ENCODE measurements at regions not wholly inside any gene's neighbourhood (a gene's known extent, or its start where the extent isn't known, plus 50 kb on each side); places are given as distances from the start of the nearest gene placed in this dataset.

DNA sequence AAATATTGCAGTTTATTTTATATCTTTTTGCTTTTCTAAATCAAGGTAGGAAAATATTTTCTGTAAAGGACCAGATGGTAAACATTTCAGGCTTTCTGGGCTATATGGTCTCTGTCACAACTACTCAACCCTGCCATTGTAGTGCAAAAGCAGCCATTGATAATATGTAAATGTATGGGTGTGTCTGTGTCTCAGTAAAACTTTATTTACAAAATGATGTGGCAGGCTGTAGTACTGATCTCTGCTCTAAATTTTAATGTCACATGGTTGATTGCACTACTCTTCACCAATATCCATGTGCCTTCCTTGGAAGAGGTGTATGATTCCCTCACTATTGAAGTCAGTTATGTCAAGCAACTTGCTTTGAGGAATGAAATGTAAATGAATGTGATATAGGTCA, 175.0 kb downstream of the GOLIM4 start:
- Histone ChIP-seq H3K36me3 (ENCODE audit: control insufficient read depth in 2 of 2, insufficient read depth in 2 of 2, low read length in 1 of 2) (no peaks in the 10 kb centered on the region), H3K27ac (ENCODE audit: low read depth in 2 of 2, low read length in 1 of 2) (no peak overlapping the region), H3K9me3 (ENCODE audit: control insufficient read depth in 2 of 2, insufficient read depth in 1 of 2, low read depth in 1 of 2, low read length in 1 of 2) (no peaks in the 10 kb centered on the region), H3K4me1 (ENCODE audit: control insufficient read depth in 2 of 2, insufficient read depth in 2 of 2, low read length in 1 of 2) (no peaks in the 10 kb centered on the region), H3K4me3 (ENCODE audit: low read depth in 1 of 2, low read length in 2 of 2) (no peak overlapping the region), H3K27me3 (ENCODE audit: control insufficient read depth in 1 of 2, insufficient read depth in 2 of 2, low read length in 2 of 2) (no peaks in the 10 kb centered on the region)

- Histone ChIP-seq H3K36me3 (ENCODE audit: control insufficient read depth in 2 of 2, insufficient read depth in 2 of 2, low read length in 1 of 2) (no peaks in the 10 kb centered on the region), H3K27ac (ENCODE audit: low read depth in 2 of 2, low read length in 1 of 2) (no peak overlapping the region), H3K4me1 (ENCODE audit: control insufficient read depth in 2 of 2, insufficient read depth in 2 of 2, low read length in 1 of 2) (no peaks in the 10 kb centered on the region), H3K4me3 (ENCODE audit: low read depth in 1 of 2, low read length in 2 of 2) (no peak overlapping the region), H3K9me3 (ENCODE audit: control insufficient read depth in 2 of 2, insufficient read depth in 1 of 2, low read depth in 1 of 2, low read length in 1 of 2) (no peaks in the 10 kb centered on the region), H3K27me3 (ENCODE audit: control insufficient read depth in 1 of 2, insufficient read depth in 2 of 2, low read length in 2 of 2) (no peaks in the 10 kb centered on the region)
- WGBS, 2 donors, result 98 to 100% methylated on average over 1 of the region's 1 CpG
Observed at GRCh38 chr3:167919590-167919989, 176.1 kb downstream of the GOLIM4 start.

DNA sequence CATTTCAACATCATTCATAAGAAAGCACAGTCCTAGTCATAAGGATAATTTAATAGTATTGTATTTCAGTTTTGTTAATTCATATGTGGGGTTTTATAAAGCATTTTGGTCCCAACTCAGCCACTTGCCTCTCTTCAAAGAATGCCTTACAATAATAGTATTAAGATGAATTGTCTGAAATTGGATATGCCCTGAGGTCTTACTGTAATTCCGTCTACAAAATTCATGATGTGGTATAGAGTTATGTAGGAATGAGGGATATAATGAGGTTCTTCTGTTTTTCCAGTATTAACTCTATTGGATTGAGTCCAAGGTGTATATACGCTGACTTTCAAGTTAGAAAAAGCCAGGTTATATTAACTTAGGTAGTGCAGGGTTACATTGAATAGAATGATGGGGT, 177.0 kb downstream of the GOLIM4 start:
- Histone ChIP-seq H3K27me3 (ENCODE audit: control insufficient read depth in 1 of 2, insufficient read depth in 2 of 2, low read length in 2 of 2) (no peaks in the 10 kb centered on the region), H3K9me3 (ENCODE audit: control insufficient read depth in 2 of 2, insufficient read depth in 1 of 2, low read depth in 1 of 2, low read length in 1 of 2) (no peaks in the 10 kb centered on the region), H3K36me3 (ENCODE audit: control insufficient read depth in 2 of 2, insufficient read depth in 2 of 2, low read length in 1 of 2) (no peaks in the 10 kb centered on the region), H3K27ac (ENCODE audit: low read depth in 2 of 2, low read length in 1 of 2) (no peak overlapping the region), H3K4me3 (ENCODE audit: low read depth in 1 of 2, low read length in 2 of 2) (no peak overlapping the region), H3K4me1 (ENCODE audit: control insufficient read depth in 2 of 2, insufficient read depth in 2 of 2, low read length in 1 of 2) (no peaks in the 10 kb centered on the region)
- 65 to 74% methylated on average over 2 of the region's 2 CpGs for WGBS, 2 donors

DNA sequence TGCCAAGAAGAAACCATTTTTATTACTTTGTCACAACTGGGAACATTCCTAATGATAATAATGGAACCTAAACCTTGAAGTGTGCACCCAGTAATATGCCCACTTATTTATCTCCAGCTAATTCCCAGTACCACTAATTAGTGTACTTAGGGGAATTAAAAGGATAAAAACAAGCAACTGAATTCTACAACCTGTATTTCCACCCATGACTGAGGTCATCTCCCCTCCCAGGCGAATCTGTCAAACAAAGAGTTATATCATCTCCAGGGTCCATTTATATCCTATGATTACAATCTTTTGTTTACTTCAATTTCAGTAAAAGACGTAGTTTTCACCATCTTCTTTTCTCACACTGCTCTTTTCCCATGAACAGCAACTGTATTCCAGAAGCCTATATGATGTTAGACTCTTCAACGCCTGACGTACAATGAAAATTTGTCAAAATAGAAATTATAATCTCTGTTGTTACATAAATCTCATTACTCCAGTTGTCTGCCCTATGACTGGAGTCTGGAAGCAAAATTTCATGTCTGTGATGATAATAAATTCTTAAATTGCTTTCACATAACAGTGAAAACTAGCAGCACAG, 177.6 kb downstream of the GOLIM4 start:
- H3K4me3 ChIP-seq (ENCODE audit: low read depth in 1 of 2, low read length in 2 of 2), result no peak overlapping the region
- H3K36me3 ChIP-seq (ENCODE audit: control insufficient read depth in 2 of 2, insufficient read depth in 2 of 2, low read length in 1 of 2), result no peaks in the 10 kb centered on the region
- no peaks in the 10 kb centered on the region for H3K27me3 ChIP-seq (ENCODE audit: control insufficient read depth in 1 of 2, insufficient read depth in 2 of 2, low read length in 2 of 2)
- H3K9me3 ChIP-seq (ENCODE audit: control insufficient read depth in 2 of 2, insufficient read depth in 1 of 2, low read depth in 1 of 2, low read length in 1 of 2), result no peaks in the 10 kb centered on the region
- 81 to 87% methylated on average over 4 of the region's 4 CpGs for WGBS, 2 donors
- no peak overlapping the region for H3K27ac ChIP-seq (ENCODE audit: low read depth in 2 of 2, low read length in 1 of 2)
- no peaks in the 10 kb centered on the region for H3K4me1 ChIP-seq (ENCODE audit: control insufficient read depth in 2 of 2, insufficient read depth in 2 of 2, low read length in 1 of 2)

DNA sequence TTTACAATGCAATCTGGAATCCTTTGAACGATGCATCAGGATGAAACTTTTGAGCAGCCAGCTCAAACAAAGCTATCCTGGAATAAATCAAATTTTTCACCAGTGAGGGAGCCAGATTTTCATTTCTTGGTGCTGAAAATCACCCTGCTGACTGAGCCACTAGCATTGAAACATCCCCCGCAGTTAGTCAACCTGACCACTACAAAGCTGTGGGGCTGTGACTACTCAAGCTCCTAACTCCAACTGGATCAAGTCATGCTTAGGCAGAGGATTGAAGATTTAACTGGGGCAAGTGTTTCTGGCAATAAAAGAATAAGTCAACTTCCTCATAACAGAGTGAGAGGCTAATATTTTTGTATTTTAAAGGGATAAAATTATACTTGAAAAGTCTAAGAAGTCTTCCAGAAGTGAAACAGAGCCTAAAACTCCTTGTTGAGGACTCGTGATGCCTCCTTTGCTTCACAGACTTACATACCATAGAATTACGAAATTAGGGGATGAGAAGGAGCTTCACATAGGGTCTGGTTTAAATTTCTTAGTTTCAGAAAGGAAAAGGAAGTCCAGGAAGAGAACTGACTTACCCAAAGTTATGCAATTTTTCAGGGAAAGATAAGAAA, 177.8 kb downstream of the SERPINI1 start:
- H3K9me3 ChIP-seq (ENCODE audit: control insufficient read depth in 2 of 2, insufficient read depth in 1 of 2, low read depth in 1 of 2, low read length in 1 of 2), result no peaks in the 10 kb centered on the region
- H3K4me3 ChIP-seq (ENCODE audit: low read depth in 1 of 2, low read length in 2 of 2), result no peak overlapping the region
- H3K27ac ChIP-seq (ENCODE audit: low read depth in 2 of 2, low read length in 1 of 2), result no peak overlapping the region
- H3K27me3 ChIP-seq (ENCODE audit: control insufficient read depth in 1 of 2, insufficient read depth in 2 of 2, low read length in 2 of 2), result no peaks in the 10 kb centered on the region
- no peaks in the 10 kb centered on the region for H3K4me1 ChIP-seq (ENCODE audit: control insufficient read depth in 2 of 2, insufficient read depth in 2 of 2, low read length in 1 of 2)
- 72 to 77% methylated on average over 4 of the region's 4 CpGs for WGBS, 2 donors
- H3K36me3 ChIP-seq (ENCODE audit: control insufficient read depth in 2 of 2, insufficient read depth in 2 of 2, low read length in 1 of 2), result no peaks in the 10 kb centered on the region

DNA sequence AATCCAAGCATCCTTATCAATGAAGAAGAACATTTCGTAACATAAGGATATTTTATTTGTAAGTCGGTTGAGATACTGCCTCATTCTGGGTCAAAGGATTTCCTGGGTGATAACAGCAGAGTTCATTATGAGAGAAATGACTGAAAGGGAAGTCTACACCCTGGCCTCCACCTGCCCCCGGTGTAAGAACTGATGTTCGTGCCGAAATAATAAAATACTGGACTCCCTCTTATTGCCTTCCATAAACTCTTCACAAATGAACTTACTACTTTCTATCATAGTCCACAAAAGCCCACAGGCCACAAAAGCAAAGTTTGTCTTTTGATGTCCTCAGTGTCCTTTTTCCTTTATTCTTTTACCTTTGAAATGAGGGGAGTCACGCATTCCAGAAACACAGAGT, 174.4 kb downstream of the SERPINI1 start:
- no peak overlapping the region for H3K4me3 ChIP-seq (ENCODE audit: low read depth in 1 of 2, low read length in 2 of 2)
- no peaks in the 10 kb centered on the region for H3K9me3 ChIP-seq (ENCODE audit: control insufficient read depth in 2 of 2, insufficient read depth in 1 of 2, low read depth in 1 of 2, low read length in 1 of 2)
- no peak overlapping the region for H3K27ac ChIP-seq (ENCODE audit: low read depth in 2 of 2, low read length in 1 of 2)
- no peaks in the 10 kb centered on the region for H3K27me3 ChIP-seq (ENCODE audit: control insufficient read depth in 1 of 2, insufficient read depth in 2 of 2, low read length in 2 of 2)
- WGBS, 2 donors, result 89 to 92% methylated on average over 6 of the region's 6 CpGs
- no peaks in the 10 kb centered on the region for H3K36me3 ChIP-seq (ENCODE audit: control insufficient read depth in 2 of 2, insufficient read depth in 2 of 2, low read length in 1 of 2)
- H3K4me1 ChIP-seq (ENCODE audit: control insufficient read depth in 2 of 2, insufficient read depth in 2 of 2, low read length in 1 of 2), result no peaks in the 10 kb centered on the region

GRCh38 chr3:167909504-167909896, 174.0 kb downstream of the SERPINI1 start:
- Histone ChIP-seq H3K9me3 (ENCODE audit: control insufficient read depth in 2 of 2, insufficient read depth in 1 of 2, low read depth in 1 of 2, low read length in 1 of 2) (no peaks in the 10 kb centered on the region), H3K27me3 (ENCODE audit: control insufficient read depth in 1 of 2, insufficient read depth in 2 of 2, low read length in 2 of 2) (no peaks in the 10 kb centered on the region), H3K36me3 (ENCODE audit: control insufficient read depth in 2 of 2, insufficient read depth in 2 of 2, low read length in 1 of 2) (no peaks in the 10 kb centered on the region), H3K27ac (ENCODE audit: low read depth in 2 of 2, low read length in 1 of 2) (no peak overlapping the region), H3K4me1 (ENCODE audit: control insufficient read depth in 2 of 2, insufficient read depth in 2 of 2, low read length in 1 of 2) (no peaks in the 10 kb centered on the region), H3K4me3 (ENCODE audit: low read depth in 1 of 2, low read length in 2 of 2) (no peak overlapping the region)
- 69 to 75% methylated on average over 1 of the region's 1 CpG for WGBS, 2 donors

DNA sequence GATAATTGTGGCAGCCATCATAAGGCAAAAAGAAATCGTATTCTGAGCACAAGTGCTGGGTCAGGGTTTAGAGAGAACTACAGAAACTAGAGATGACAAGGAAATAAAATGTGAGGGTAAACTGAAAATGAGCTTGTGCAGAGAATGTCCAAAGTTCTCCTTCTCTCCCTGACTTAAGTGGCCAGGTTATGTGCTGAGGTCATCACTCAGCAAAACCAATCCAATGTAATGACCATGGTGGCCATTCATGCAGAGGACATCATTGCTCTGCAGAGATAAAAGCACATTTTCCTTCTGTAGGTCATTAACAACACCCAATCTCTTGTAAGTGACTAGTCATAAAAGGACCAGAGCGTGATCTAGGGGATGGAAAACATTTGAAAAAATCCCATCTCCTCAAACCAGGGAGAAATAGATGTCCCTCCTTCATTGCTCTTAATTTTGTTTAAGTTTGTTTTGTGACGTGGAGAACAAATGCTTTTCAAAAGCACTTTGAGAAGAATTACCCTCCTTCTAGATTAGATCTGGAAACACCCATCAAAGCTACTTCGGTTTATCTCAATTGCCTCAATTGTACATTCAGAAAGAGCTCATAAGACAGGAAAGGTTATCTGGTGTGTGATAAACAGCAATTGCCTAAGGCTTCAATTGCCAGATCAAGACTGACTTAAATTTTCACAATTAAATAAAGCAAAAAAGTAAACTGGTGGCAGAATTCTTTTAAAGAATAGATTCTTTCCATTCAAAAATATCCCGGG, 173.4 kb downstream of the SERPINI1 start:
- no peaks in the 10 kb centered on the region for H3K4me1 ChIP-seq (ENCODE audit: control insufficient read depth in 2 of 2, insufficient read depth in 2 of 2, low read length in 1 of 2)
- H3K36me3 ChIP-seq (ENCODE audit: control insufficient read depth in 2 of 2, insufficient read depth in 2 of 2, low read length in 1 of 2), result no peaks in the 10 kb centered on the region
- H3K9me3 ChIP-seq (ENCODE audit: control insufficient read depth in 2 of 2, insufficient read depth in 1 of 2, low read depth in 1 of 2, low read length in 1 of 2), result no peaks in the 10 kb centered on the region
- no peak overlapping the region for H3K4me3 ChIP-seq (ENCODE audit: low read depth in 1 of 2, low read length in 2 of 2)
- H3K27me3 ChIP-seq (ENCODE audit: control insufficient read depth in 1 of 2, insufficient read depth in 2 of 2, low read length in 2 of 2), result no peaks in the 10 kb centered on the region
- WGBS, 2 donors, result 50 to 69% methylated on average over 5 of the region's 5 CpGs
- H3K27ac ChIP-seq (ENCODE audit: low read depth in 2 of 2, low read length in 1 of 2), result no peak overlapping the region

DNA sequence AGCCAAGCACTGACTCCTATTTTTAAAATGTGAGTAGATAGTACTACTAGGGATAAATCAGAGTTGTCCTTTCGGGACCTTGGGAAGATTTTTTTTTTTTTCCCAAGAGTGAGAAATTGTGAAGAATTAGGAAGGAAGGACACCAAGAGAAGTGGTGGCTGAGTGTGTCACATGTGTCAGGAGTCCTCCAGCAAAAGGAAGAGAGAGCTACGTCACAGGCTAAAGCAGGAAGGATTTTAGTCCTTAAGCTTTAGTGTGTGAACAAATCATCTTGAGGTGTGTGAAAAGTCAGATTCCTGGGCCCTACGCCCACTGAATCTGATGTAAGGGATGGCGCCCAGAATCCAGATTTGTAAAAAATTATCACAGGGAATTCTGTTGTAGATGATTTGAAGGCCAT, 172.7 kb downstream of the SERPINI1 start:
- H3K4me3 ChIP-seq (ENCODE audit: low read depth in 1 of 2, low read length in 2 of 2), result no peak overlapping the region
- 76 to 90% methylated on average over 4 of the region's 4 CpGs for WGBS, 2 donors
- H3K27me3 ChIP-seq (ENCODE audit: control insufficient read depth in 1 of 2, insufficient read depth in 2 of 2, low read length in 2 of 2), result no peaks in the 10 kb centered on the region
- H3K27ac ChIP-seq (ENCODE audit: low read depth in 2 of 2, low read length in 1 of 2), result no peak overlapping the region
- no peaks in the 10 kb centered on the region for H3K4me1 ChIP-seq (ENCODE audit: control insufficient read depth in 2 of 2, insufficient read depth in 2 of 2, low read length in 1 of 2)
- no peaks in the 10 kb centered on the region for H3K9me3 ChIP-seq (ENCODE audit: control insufficient read depth in 2 of 2, insufficient read depth in 1 of 2, low read depth in 1 of 2, low read length in 1 of 2)
- no peaks in the 10 kb centered on the region for H3K36me3 ChIP-seq (ENCODE audit: control insufficient read depth in 2 of 2, insufficient read depth in 2 of 2, low read length in 1 of 2)

DNA sequence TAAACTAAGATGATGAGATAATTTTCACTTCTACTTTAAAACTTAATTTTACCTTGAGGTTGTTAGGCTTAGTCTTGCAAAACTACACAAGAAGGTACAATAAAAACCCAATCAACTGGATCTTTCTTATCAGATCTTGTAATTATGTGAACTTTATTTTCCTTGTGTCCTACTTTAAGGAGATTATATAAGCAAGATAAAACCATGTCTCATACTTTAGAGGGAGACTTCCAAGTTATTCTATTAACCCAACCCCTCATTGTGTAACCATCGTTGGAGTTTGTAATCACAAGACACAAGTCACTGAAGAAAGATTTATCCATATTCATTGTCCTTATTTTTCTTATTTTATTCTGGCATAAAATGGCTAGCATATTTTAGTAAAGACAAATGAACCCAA, 165.6 kb downstream of the SERPINI1 start:
- Histone ChIP-seq H3K36me3 (ENCODE audit: control insufficient read depth in 2 of 2, insufficient read depth in 2 of 2, low read length in 1 of 2) (no peaks in the 10 kb centered on the region), H3K27me3 (ENCODE audit: control insufficient read depth in 1 of 2, insufficient read depth in 2 of 2, low read length in 2 of 2) (no peaks in the 10 kb centered on the region), H3K4me3 (ENCODE audit: low read depth in 1 of 2, low read length in 2 of 2) (no peak overlapping the region), H3K27ac (ENCODE audit: low read depth in 2 of 2, low read length in 1 of 2) (no peak overlapping the region), H3K4me1 (ENCODE audit: control insufficient read depth in 2 of 2, insufficient read depth in 2 of 2, low read length in 1 of 2) (no peaks in the 10 kb centered on the region), H3K9me3 (ENCODE audit: control insufficient read depth in 2 of 2, insufficient read depth in 1 of 2, low read depth in 1 of 2, low read length in 1 of 2) (no peaks in the 10 kb centered on the region)
- WGBS, 2 donors, result 42 to 48% methylated on average over 1 of the region's 1 CpG

Data from esophagus (tissue), 2 donors.